Islet of Langerhans (tissue), 1 donor: ENCODE measurements at regions not wholly inside any gene's neighbourhood (a gene's known extent, or its start where the extent isn't known, plus 50 kb on each side); places are given as distances from the start of the nearest gene placed in this dataset.

Experiments
- FAIRE-seq: peaks from one replicate; lab custom pipeline; 2011; peaks lifted over from hg19 to GRCh38; lab: Jason Lieb, UNC

DNA sequence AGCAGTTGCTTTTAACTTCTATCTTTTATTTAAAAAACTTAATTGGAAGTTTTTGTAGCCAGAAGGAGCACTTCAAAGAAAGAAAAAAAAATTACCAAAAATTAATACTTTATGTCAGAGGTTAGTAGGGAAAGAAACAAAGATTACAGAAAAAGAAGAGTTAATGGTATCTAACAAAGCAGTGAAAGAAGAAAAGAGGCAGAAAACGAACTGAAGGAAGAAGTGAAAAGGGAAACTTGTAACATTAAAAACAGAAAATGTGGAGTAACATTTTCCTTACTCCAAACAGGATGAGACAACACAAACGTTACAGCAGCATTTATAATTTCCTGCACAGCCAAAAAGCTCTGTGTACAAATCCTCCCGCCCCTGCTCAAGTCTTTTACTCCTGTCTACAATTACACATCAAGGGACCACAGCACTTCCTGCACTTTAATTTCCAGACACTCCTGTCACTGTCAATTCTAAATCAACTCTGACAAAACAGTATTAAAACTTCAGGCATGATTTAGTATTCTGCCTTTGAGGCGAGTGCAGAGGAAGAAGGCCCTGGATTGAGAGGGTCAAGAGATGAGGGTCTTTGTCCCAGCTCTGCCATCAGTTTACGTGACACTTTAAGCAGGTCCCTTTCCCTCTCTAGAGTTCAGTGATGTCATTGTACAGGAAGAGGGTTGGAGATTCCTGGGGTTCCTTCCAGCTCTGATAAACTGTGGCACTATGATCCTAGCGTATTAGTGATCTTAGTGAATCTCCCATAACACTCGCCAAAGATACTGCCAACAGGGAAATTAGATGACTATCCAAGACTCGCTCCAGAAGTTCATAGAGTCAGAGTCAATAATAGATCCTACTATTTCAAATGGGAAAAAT lies 53.2 kb upstream of the LSM14A start:
- no peak for FAIRE-seq

- FAIRE-seq, result no peak
These were observed 52.2 kb upstream of the LSM14A start for GRCh38 chr19:34120141-34120540.

GRCh38 chr19:34120846-34121639 lies 51.3 kb upstream of the LSM14A start:
- no peak for FAIRE-seq
